ENCODE measurements at regions not wholly inside any gene's neighbourhood (a gene's known extent, or its start where the extent isn't known, plus 50 kb on each side); places are given as distances from the start of the nearest gene placed in this dataset.
"Not testable (repeated sequence)": the region's sequence is repeated elsewhere in the genome, so short reads cannot be mapped to it uniquely, and the experiment has no call there.

DNA sequence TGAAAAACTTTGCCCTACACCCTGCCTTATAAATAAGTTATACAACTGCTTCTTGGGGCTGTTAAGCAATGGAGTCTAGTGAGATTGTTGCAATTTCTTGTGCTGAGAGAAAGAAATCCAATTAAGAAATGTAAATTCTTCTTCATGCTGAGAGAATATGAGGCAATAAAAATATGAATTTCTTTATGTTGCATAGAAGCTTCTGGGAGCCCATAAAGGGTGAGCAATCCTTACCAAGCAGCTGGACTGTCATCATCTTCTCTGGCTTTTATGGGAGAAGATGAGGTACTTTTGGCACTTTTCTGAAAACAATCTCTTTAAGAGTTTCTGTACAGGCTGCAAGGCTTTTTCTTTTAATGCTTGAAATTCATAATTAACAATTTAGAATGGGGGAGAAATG, 204.3 kb downstream of the DMRTA1 start:
- Histone ChIP-seq H3K4me3 (ENCODE audit: low read depth, low read length) (no peak overlapping the region), H3K4me1 (no peaks in the 10 kb centered on the region), H3K36me3 (no peaks in the 10 kb centered on the region), H3K27me3 (no peaks in the 10 kb centered on the region), H3K9me3 (no peaks in the 10 kb centered on the region; the same call in 1 of the 2 replicates)
- DNase-seq: no peak
- TF ChIP-seq, protein P1, sequence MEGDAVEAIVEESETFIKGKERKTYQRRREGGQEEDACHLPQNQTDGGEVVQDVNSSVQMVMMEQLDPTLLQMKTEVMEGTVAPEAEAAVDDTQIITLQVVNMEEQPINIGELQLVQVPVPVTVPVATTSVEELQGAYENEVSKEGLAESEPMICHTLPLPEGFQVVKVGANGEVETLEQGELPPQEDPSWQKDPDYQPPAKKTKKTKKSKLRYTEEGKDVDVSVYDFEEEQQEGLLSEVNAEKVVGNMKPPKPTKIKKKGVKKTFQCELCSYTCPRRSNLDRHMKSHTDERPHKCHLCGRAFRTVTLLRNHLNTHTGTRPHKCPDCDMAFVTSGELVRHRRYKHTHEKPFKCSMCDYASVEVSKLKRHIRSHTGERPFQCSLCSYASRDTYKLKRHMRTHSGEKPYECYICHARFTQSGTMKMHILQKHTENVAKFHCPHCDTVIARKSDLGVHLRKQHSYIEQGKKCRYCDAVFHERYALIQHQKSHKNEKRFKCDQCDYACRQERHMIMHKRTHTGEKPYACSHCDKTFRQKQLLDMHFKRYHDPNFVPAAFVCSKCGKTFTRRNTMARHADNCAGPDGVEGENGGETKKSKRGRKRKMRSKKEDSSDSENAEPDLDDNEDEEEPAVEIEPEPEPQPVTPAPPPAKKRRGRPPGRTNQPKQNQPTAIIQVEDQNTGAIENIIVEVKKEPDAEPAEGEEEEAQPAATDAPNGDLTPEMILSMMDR (IDR thresholded peaks at IDR 0.05; ENCODE audit: low read depth, low read length): no peak

DNA sequence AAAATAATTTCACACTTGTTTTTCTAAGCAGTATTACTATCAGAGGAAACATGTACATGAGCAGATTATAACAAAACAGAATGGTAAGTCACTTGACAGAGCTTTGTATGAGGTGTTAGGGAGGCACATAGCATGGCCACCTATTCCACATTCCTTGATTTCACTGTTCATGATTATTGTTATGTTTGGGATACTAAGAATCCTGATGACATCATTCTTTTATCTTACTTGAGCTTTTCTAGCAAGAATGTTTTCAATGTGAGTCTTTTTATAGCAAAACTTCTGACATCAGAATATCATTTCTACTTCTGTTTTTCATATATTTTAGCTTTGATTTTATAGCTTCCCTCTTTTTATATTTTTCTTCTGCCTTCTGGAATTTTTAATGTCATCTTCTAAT, 208.2 kb downstream of the DMRTA1 start:
- H3K4me3 ChIP-seq (ENCODE audit: low read depth, low read length): no peak overlapping the region
- no peaks in the 10 kb centered on the region; the same call in 1 of the 2 replicates for H3K9me3 ChIP-seq
- no peaks in the 10 kb centered on the region for H3K27me3 ChIP-seq
- DNase-seq: no peak
- no peaks in the 10 kb centered on the region for H3K36me3 ChIP-seq
- H3K4me1 ChIP-seq: no peaks in the 10 kb centered on the region
- TF ChIP-seq, protein P1 (IDR thresholded peaks at IDR 0.05; ENCODE audit: low read depth, low read length): no peak

DNA sequence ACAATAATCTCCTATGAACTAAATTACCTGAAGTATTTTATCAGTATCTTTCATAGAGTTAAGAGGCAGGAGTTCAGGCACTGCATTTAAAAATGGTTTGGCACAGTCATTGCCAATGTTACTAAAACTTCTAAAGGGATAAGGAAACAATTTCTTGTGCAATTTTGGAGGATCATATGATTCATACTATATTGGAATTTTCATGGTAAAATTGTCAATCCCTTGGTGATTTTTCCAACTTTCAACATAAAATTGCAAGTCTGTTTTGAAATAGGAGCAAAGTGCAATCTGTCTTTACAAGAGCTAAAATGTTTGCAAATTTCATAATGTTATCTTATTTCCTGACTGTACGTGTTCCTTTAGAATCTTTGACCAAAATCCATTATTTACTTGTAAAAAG, 211.1 kb downstream of the DMRTA1 start:
- Histone ChIP-seq H3K36me3 (no peaks in the 10 kb centered on the region), H3K9me3 (no peaks in the 10 kb centered on the region; the same call in 1 of the 2 replicates), H3K4me1 (no peaks in the 10 kb centered on the region), H3K4me3 (ENCODE audit: low read depth, low read length) (no peak overlapping the region), H3K27me3 (no peaks in the 10 kb centered on the region)
- DNase-seq: no peak
- TF ChIP-seq, protein P1 (IDR thresholded peaks at IDR 0.05; ENCODE audit: low read depth, low read length): no peak

DNA sequence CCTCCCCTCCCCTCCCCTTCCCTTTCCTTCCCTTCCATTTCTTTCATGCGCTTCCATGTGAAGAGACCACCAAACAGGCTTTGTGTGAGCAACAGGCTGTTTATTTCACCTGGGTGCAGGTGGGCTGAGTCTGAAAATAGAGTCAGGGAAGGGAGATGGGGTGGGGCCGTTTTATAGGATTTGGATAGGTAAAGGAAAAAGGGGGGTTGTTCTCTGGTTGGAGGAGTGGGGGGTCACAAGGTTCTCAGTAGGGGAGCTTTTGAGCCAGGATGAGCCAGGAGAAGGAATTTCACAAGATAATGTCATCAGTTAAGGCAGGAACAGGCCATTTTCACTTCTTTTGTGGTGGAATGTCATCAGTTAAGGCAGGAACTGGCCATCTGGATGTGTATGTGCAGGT, 211.9 kb downstream of the DMRTA1 start:
- H3K9me3 ChIP-seq; H3K4me1 ChIP-seq; H3K4me3 ChIP-seq (ENCODE audit: low read depth, low read length); H3K27me3 ChIP-seq; DNase-seq; H3K36me3 ChIP-seq: not testable (repeated sequence)

DNA sequence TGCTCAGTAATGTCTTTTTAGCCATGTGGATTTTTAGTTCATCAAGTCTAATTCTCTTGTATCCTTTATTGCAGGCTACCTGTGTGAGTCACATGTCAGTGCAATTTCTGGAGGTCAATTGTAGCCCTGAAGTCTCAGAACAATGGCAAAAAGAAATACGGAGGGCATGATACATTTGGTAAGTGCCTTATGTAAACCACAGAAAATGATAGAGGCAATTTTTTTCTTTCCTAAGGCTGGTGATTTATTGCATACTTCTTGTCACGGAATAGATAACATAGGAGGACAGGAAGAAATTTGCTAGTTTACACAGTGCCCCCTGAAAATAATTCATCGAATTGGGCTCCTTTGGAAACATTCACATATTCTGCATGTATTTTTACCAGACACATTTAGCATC, 235.9 kb downstream of the DMRTA1 start:
- Histone ChIP-seq H3K9me3 (peaks cover 1% of the 10 kb centered on the region; the same call in 1 of the 2 replicates), H3K4me3 (ENCODE audit: low read depth, low read length) (no peak overlapping the region), H3K36me3 (no peaks in the 10 kb centered on the region), H3K27me3 (no peaks in the 10 kb centered on the region), H3K4me1 (no peaks in the 10 kb centered on the region)
- DNase-seq: no peak
- TF ChIP-seq, protein P1 (IDR thresholded peaks at IDR 0.05; ENCODE audit: low read depth, low read length): no peak

DNA sequence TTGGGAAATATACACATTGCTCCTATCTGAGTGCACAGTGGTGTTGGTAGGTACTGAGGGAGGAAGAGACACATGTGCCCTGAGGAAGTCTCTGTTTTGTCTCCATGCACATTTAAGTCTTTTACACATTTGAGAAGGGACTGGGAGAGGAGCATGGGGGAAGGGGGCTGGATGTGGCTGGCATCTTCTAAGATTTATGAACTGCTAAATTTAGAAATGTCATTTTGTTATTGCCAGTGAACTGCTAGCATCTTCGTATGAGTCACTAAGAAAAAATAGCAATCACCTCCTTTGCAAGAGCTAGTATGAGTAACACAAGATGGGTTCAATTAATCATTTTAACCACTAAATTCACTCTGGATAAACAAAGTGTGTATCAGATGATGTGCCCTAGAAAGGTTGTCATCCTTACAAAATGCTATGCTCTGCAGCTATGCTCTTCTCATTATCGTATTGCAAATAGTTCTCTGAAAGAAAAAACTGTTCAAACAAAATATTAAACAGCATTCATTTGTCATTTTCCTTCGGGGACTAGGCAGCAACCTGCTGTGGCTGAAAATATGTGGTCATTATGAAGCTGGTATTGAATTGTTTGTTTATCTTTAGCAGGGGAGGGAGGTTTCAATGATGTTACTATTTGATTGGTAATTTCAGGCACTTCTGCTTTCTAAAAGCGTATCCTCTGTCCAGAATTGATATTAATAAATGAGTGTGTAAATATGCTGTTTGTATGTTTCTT, 236.5 kb downstream of the DMRTA1 start:
- Histone ChIP-seq H3K4me3 (ENCODE audit: low read depth, low read length) (no peak overlapping the region), H3K9me3 (peaks cover 4% of the 10 kb centered on the region; the same call in 1 of the 2 replicates), H3K36me3 (no peaks in the 10 kb centered on the region), H3K27me3 (no peaks in the 10 kb centered on the region), H3K4me1 (no peaks in the 10 kb centered on the region)
- TF ChIP-seq, protein P1 (IDR thresholded peaks at IDR 0.05; ENCODE audit: low read depth, low read length): no peak
- no peak for DNase-seq
